ENCODE measurements at regions not wholly inside any gene's neighbourhood (a gene's known extent, or its start where the extent isn't known, plus 50 kb on each side); places are given as distances from the start of the nearest gene placed in this dataset.
"Not testable (repeated sequence)": the region's sequence is repeated elsewhere in the genome, so short reads cannot be mapped to it uniquely, and the experiment has no call there.

DNA sequence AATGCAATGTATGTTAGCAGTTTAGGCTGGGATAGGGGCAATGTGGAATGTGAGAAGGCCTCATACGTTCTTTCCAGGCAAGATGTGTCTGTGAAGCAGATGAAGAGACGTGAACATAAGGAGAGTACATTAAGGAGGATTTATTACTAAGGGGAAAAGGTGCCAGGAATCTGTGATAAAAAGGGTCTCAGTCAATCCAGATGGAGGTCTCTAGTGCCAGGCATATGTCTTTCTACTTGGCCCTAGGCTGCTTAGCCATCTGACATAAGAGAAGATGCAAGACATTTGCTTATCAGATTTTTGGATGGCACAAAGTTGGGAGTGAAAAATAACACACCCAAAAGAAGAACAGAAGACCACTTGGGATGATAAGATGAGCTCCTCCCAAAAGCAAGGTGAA is 93.0 kb upstream of the PRKG2 start:
- TF ChIP-seq EZH2phosphoT487 (conservative IDR thresholded peaks at IDR 0.05; ENCODE audit: low read length) (no peak), CTCF (IDR thresholded peaks at IDR 0.05; ENCODE audit: insufficient read depth, low read length, poor library complexity, severe bottlenecking) (no peak)
- no peaks in the 10 kb centered on the region for H3K9me3 ChIP-seq (ENCODE audit: insufficient read depth, low read length)
- no peak overlapping the region for H3K27ac ChIP-seq (ENCODE audit: low read depth, low read length)
- no peak overlapping the region for H3K9ac ChIP-seq (ENCODE audit: low read length)
- no peaks in the 10 kb centered on the region for H3F3A ChIP-seq (ENCODE audit: insufficient read depth)
- H3K9me2 ChIP-seq (replicated peaks; ENCODE audit: insufficient read depth, low read length) = no peaks in the 10 kb centered on the region
- no peaks in the 10 kb centered on the region for H4K20me1 ChIP-seq (ENCODE audit: low read depth, low read length)
- no peaks in the 10 kb centered on the region for H3K27me3 ChIP-seq (ENCODE audit: low read length)
- no peak overlapping the region for H2AFZ ChIP-seq (ENCODE audit: low read depth, low read length, severe bottlenecking)
- H3K79me2 ChIP-seq (ENCODE audit: insufficient read depth, low read length) = no peaks in the 10 kb centered on the region
- H3K4me3 ChIP-seq (ENCODE audit: insufficient read depth, low read length, poor library complexity, severe bottlenecking) = no peak overlapping the region
- no peaks in the 10 kb centered on the region for H3K36me3 ChIP-seq (ENCODE audit: low read length)
- no peak overlapping the region for H3K4me2 ChIP-seq (ENCODE audit: low read depth, low read length, poor library complexity, severe bottlenecking)

DNA sequence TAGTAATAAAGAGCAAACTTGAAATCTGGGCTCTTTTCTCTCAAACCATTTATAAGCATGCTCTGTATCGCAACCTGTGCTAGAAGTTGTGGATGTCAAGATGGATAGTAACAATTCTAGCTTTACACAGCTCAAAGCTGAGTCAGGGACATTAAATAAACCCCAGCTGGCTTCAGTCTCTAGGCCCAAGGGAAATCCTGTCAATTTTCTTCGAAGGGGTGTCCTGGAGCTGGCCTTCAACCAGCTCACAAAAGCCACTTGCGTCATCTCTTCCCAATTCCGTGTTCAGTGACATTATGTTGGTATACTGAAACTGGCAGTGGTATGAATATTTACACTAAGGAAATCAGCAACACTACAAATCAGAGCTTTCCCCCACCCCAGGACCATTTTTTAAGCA is 89.8 kb upstream of the PRKG2 start:
- no peak overlapping the region for H2AFZ ChIP-seq (ENCODE audit: low read depth, low read length, severe bottlenecking)
- H3K9me3 ChIP-seq (ENCODE audit: insufficient read depth, low read length) = no peaks in the 10 kb centered on the region
- TF ChIP-seq EZH2phosphoT487 (conservative IDR thresholded peaks at IDR 0.05; ENCODE audit: low read length) = no peak
- TF ChIP-seq CTCF (IDR thresholded peaks at IDR 0.05; ENCODE audit: insufficient read depth, low read length, poor library complexity, severe bottlenecking) = no peak
- no peak overlapping the region for H3K4me2 ChIP-seq (ENCODE audit: low read depth, low read length, poor library complexity, severe bottlenecking)
- H3K9ac ChIP-seq (ENCODE audit: low read length) = no peak overlapping the region
- no peaks in the 10 kb centered on the region for H3F3A ChIP-seq (ENCODE audit: insufficient read depth)
- H3K36me3 ChIP-seq (ENCODE audit: low read length) = no peaks in the 10 kb centered on the region
- H3K9me2 ChIP-seq (replicated peaks; ENCODE audit: insufficient read depth, low read length) = no peaks in the 10 kb centered on the region
- H4K20me1 ChIP-seq (ENCODE audit: low read depth, low read length) = no peaks in the 10 kb centered on the region
- H3K79me2 ChIP-seq (ENCODE audit: insufficient read depth, low read length) = no peaks in the 10 kb centered on the region
- no peaks in the 10 kb centered on the region for H3K27me3 ChIP-seq (ENCODE audit: low read length)
- no peak overlapping the region for H3K27ac ChIP-seq (ENCODE audit: low read depth, low read length)
- no peak overlapping the region for H3K4me3 ChIP-seq (ENCODE audit: insufficient read depth, low read length, poor library complexity, severe bottlenecking)

DNA sequence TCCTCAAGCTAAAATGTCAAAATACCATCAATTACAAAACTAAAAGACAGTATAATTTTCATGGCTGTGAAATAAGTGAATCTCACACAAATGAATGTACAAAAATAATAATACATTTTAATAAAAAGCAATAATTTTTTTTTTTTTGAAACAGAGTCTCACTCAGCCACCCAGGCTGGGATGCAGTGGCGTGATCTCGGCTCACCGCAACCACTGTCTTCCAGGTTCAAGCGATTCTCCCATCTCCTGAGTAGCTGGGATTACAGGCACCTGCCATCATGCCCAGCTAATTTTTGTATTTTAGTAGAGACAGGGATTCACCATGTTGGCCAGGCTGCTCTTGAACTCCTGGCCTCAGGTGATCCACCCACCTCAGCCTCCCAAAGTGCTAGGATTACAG is 85.3 kb upstream of the PRKG2 start:
- not testable (repeated sequence) for H3F3A ChIP-seq (ENCODE audit: insufficient read depth); H3K4me2 ChIP-seq (ENCODE audit: low read depth, low read length, poor library complexity, severe bottlenecking); H3K36me3 ChIP-seq (ENCODE audit: low read length); H3K27ac ChIP-seq (ENCODE audit: low read depth, low read length); H3K9me3 ChIP-seq (ENCODE audit: insufficient read depth, low read length); H3K79me2 ChIP-seq (ENCODE audit: insufficient read depth, low read length); H3K9me2 ChIP-seq (replicated peaks; ENCODE audit: insufficient read depth, low read length); H4K20me1 ChIP-seq (ENCODE audit: low read depth, low read length); H2AFZ ChIP-seq (ENCODE audit: low read depth, low read length, severe bottlenecking); H3K9ac ChIP-seq (ENCODE audit: low read length); H3K27me3 ChIP-seq (ENCODE audit: low read length); H3K4me3 ChIP-seq (ENCODE audit: insufficient read depth, low read length, poor library complexity, severe bottlenecking)

DNA sequence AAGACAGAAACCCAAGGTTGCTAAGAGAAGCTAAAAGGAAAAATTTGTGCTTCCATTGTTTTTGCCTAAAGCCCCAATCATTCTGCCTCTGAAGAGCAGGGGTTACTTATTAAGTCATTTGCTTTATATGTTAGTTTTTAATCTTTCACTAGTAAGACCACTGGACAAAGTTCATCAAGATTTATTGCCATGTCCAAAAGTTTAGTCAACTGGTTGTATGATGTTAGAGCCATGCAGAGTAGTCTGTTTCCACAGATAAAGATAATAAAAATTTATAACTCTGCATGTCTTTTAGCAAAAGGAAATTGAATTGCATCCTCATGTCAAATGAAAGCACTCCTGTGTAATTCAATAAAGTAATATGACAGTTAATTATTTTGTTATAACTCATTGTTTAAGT is 75.8 kb upstream of the PRKG2 start:
- H3K27ac ChIP-seq (ENCODE audit: low read depth, low read length) = no peak overlapping the region
- no peaks in the 10 kb centered on the region for H3K9me3 ChIP-seq (ENCODE audit: insufficient read depth, low read length)
- H3K79me2 ChIP-seq (ENCODE audit: insufficient read depth, low read length) = no peaks in the 10 kb centered on the region
- no peak overlapping the region for H3K9ac ChIP-seq (ENCODE audit: low read length)
- no peaks in the 10 kb centered on the region for H3K9me2 ChIP-seq (replicated peaks; ENCODE audit: insufficient read depth, low read length)
- no peak overlapping the region for H3K4me2 ChIP-seq (ENCODE audit: low read depth, low read length, poor library complexity, severe bottlenecking)
- TF ChIP-seq EZH2phosphoT487 (conservative IDR thresholded peaks at IDR 0.05; ENCODE audit: low read length) (no peak), CTCF (IDR thresholded peaks at IDR 0.05; ENCODE audit: insufficient read depth, low read length, poor library complexity, severe bottlenecking) (no peak)
- H3K4me3 ChIP-seq (ENCODE audit: insufficient read depth, low read length, poor library complexity, severe bottlenecking) = no peak overlapping the region
- H3K27me3 ChIP-seq (ENCODE audit: low read length) = no peaks in the 10 kb centered on the region
- no peak overlapping the region for H2AFZ ChIP-seq (ENCODE audit: low read depth, low read length, severe bottlenecking)
- no peaks in the 10 kb centered on the region for H3F3A ChIP-seq (ENCODE audit: insufficient read depth)
- no peaks in the 10 kb centered on the region for H4K20me1 ChIP-seq (ENCODE audit: low read depth, low read length)
- H3K36me3 ChIP-seq (ENCODE audit: low read length) = no peaks in the 10 kb centered on the region
